Stimulated activated CD4-positive, alpha-beta T cell treated with anti-CD3 and anti-CD28 coated beads, TNF-alpha, amount 100 ng/mL, for 24 hours (primary cell): ENCODE measurements at regions not wholly inside any gene's neighbourhood (a gene's known extent, or its start where the extent isn't known, plus 50 kb on each side); places are given as distances from the start of the nearest gene placed in this dataset.
"Not testable (repeated sequence)": the region's sequence is repeated elsewhere in the genome, so short reads cannot be mapped to it uniquely, and the experiment has no call there.

Experiments used
- DNase-seq, 3 experiments: peaks; one replicate each; pipeline ENCODE4 v3.0.0-alpha.2; 2020; ENCODE audit warnings: low read depth in 3 of 3

DNA sequence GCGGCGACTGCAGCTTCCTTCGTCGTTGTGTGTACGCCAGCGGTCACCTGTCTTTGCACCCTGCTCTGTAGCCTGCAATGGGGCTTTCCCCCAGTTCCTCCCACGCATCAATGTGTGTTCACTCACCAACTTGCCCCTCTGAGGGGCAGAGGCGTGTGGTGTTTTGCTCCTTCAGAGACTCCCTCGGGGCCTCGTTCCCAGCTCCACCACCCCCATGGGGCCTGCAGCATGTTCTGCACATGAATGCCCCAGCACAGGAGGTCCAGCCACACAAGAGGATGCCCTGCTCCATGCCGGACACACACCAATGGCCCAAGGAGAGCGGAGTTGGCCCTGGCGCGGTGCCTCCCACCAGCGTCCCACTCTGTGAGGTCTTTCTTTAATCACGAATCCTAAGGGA is 196.8 kb downstream of the BANP start:
- not testable (repeated sequence) for DNase-seq

DNA sequence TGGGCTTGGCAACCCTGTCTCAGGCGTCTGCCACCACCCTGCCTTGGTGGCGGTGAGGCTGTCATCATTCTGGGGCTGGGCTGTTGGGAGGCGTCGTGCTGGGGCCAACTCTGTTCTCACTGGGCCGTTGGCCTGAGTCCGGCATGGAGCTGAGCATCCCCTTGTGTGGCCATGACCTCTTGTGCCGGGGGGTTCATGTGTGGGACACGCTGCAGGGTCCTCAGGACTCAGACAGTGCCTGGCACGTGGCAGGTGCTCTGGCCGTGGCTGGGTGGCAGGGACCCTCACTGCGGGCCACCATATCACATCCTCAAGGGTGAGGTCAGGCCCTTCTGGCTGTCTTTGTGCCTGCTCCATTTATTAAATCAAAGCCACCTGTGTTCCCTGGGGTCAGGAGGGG is 197.4 kb downstream of the BANP start:
- DNase-seq, result not testable (repeated sequence)

DNA sequence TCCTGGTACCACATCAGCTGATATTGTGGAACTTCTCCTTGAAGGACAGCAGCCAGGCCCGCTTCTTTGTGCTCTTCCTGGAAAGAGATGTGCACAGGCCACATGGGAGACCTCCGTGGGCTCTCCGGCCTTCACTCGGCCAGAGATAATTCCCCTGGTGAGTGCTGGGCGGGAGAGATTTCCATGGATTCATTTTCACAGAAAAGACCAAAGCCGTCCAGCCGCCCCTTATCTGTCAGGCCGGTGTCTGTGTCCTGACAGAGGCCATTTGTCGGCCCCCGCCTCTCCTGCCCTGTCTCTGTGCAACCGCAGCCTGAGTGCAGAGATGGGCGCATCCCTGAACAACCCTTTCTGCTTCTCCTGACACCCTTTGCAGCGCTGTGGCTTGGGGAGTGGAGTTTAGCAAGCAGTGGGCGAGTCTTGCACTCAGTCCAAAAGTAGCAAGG is 197.9 kb downstream of the BANP start:
- DNase-seq, result not testable (repeated sequence)

DNA sequence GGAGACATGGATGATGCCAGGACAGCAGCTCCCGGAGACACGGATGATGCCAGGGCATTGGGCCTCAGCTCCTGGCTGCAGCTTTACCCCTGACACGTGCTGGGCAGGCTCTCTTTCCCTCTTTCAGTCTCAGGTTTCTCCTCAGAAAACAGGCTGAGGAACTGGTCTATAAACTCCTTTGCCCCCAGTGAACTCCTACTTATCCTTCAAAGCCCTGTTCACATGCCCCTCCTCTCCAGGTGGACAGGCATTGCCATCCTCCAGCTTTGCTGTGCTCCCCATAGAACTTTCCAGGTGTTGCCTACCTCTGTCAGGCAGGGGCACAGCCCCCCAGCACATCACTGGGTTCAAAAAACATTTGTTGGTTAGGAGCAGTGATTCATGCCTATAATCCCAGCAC is 198.4 kb downstream of the BANP start:
- DNase-seq, result not testable (repeated sequence)

DNA sequence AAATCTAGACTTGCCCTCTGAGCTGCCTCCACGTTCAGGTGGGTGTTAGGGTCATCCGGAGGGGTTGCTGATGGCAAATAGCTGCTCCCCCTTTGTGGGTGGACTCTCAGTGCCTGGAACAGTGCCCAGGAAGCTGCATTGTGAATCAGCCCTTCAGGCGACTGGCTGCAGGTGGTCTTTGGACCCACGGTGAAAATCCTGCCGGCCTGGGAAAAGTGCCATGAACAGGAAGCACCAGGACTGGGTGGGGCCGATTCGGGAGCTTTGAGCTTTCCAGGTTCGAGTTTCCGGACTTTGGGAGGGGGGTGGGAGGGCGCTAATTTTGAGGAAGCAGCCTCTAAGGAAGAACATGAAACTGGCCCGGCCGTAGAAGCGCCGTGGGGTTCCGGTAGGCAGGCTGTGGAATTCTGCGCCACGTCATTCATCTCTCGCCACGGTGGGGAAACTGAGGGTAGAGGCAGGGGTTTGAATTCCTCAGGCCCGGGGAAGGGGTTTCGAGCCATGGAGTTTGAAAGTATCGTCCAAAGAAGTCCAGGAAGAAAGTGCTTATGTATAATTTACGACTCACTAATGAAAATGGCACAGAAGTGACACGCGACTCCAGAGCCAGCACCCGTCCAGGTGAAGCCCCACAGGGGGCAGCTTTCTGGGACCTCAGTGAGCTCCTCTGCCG is 199.4 kb downstream of the BANP start:
- not testable (repeated sequence) for DNase-seq

DNA sequence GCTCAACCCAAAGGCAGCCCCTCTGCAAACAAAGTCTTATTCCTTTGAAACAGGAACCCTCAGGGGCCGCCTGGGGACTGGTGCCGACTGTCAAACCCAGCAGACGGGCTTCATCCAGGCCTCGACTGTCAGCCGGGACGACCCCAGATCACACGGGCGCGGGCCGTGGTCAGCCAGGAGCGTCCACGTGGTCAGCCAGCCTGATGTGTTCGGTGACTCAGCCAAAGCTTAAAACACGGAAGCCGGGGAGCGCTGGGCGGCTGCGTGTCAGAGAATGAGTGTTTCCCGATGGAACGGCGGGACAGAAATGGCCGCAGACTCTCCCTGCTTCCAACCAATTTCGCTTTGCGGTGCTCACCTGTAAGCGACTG is 199.9 kb downstream of the BANP start:
- DNase-seq, result not testable (repeated sequence)

DNA sequence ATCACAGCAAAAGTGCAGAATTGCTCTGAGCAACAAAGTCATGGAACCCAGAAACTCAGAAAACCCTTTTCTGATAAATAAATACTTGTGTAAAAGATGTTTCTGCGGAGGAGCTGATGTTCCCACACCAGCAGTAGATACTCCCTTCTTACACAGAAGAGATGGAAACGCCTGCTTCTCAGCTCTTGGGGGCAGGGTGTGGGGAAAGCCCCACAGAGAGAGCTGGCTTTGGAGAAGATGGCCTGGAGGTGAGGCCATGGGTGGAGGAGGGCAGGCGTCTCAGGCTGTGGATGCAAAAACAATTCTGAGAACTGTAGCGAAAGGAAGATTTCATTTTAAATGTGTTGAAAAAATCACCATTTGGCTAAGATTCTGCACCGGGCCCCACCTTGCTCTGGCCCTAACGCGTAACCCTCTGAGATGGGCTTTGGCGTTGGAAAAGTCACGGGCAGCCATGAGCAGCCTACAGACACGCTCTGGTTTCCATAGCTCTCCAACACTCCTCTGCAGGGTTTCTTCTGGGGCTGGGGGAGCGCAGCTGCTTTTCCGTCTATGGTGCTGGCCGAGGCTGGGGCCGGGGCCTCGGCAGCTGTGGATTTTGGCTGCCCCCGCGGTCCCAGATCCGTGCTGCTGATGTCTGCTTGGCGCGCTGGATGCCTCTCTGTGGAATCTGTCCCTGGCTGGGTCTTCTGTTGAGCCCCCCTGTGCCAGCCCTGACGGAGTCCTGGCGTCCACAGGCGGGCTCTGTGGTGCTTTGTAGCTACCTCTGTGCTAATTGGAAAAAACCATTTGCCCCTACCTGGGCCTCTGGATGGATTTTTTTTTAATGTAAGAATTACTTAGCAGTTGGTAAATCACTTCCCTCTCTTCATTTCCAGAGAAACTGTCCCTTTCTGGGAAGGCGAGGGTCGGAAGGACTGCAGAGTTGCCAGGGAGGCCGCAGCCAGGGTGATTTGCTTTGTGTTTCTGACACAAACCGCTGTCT is 200.9 kb downstream of the BANP start:
- DNase-seq, result not testable (repeated sequence)

DNA sequence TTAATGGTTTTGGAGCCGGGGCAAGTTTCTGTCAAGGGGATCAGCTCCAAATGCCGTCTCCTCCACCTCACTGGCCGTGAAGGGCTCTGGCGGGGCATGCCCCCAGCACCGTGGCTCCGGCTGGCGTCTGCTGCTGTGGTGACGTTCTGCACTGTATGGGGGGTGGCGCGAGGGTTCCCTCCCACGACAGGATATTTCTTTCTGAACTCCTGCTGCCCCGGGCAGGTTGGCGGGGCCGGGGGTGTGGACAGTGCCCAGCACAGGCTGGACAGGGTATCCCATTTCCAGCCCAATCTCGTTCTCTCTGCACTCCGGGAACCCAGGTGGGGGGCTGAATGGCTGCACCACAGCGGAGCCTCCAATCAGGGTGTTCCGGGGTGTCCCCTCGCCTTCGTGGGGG is 201.6 kb downstream of the BANP start:
- not testable (repeated sequence) for DNase-seq

DNA sequence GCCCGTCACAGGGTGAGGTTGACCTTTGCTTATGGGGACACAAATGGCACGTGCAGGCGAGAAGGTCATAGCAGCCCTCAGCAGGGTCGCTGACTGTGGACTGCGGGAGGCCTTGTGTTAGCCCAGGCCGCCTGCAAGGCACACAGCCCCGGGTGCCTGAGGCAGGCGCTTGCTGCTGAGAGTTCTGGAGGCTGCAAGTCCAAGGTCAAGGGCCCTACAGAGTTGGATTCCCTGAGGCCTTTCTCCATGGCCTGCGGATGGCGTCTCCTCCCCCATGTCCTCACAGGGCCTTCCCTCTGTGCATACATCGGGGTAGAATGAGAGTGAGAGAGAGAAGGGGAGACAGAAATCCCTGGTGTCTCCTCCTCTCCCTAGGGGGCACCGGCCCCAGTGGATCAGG is 202.3 kb downstream of the BANP start:
- not testable (repeated sequence) for DNase-seq

DNA sequence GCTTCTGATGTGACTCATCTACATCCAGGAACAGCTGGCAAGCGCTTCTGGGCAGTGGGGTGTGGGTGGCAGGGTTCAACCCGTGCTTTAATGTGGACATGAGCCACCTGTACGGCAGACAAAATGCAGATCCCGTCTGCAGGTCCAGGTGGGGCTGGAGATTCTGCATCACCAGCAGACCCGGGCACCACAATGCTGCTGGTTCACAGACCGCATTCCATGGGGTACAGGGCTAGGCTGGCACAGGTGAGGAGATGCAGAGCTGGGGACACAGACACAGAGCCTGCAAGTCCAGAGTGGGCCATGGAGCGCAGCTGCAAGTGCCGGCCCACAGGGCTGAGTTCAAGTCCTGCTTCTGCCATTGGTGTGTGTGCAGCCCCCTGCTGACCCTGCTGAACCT is 203.7 kb downstream of the BANP start:
- not testable (repeated sequence) for DNase-seq

DNA sequence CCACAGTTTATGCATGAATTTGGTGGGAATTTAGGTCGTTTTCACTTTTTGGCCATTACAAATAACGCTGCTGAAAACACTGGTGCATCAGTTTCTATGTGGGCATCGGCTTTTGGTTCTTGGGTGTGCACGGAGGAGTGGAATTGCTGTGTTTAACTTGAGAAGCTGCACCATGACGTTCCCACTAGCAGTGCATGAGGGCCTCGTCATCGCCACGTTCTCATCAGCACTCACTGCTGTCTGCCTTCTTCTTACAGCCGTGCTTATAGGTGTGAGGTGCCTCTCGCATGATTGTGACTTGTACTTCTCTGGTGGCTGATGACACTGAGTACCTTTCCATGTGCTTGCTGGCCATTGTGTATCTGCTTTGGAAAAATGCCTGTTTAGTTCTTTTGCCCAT is 204.4 kb downstream of the BANP start:
- DNase-seq, result not testable (repeated sequence)

DNA sequence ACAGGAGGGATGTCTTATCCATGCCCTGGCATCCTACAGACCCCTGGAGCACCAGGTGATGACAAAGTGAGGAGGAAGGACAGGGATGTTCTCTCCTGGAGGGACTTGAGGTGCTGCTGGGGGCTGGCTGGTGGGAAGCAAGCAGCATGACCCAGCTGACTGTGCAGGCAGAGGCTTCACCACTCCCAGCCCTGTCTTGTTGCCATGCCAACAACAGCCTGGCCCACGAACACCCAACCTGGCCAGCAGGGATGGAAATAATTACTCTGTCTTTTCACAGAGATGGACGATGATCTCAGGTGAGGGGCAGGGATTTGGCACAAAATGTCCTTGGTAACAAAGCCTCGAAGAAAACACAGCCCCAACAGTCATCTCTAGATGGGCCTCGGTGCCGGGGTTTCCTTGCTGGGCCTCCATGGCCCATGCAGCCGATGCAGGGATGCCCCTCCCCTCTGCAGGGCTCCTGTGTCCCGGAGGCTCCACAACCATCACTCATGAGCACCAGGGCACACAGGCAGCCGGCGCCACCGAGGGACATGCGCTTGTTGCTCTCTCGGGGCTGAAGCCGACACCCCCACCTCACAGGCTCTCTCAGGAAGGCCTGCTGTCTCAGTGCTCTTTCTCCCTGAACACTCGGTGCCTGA is 205.5 kb downstream of the BANP start:
- DNase-seq, result not testable (repeated sequence)

DNA sequence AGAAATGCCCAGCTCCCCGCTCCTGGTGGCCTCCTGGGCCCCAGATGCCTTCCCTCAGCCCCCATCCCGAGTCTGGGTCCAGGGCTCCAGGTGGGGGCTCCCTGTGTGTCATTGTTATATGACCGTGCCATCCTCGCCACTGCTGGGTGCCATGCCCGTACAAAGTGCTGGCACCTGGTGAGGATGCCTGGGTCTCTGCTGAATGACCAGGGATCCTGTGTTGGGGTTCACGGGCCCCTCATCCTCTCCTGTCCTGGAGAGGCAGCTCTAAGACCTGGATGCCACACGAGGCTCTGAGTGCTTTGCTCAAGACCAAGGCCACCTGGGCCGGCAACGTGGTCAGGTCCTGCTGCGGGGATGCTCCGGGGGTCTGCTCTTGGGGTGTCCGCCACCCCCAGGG is 206.5 kb downstream of the BANP start:
- DNase-seq, result not testable (repeated sequence)

DNA sequence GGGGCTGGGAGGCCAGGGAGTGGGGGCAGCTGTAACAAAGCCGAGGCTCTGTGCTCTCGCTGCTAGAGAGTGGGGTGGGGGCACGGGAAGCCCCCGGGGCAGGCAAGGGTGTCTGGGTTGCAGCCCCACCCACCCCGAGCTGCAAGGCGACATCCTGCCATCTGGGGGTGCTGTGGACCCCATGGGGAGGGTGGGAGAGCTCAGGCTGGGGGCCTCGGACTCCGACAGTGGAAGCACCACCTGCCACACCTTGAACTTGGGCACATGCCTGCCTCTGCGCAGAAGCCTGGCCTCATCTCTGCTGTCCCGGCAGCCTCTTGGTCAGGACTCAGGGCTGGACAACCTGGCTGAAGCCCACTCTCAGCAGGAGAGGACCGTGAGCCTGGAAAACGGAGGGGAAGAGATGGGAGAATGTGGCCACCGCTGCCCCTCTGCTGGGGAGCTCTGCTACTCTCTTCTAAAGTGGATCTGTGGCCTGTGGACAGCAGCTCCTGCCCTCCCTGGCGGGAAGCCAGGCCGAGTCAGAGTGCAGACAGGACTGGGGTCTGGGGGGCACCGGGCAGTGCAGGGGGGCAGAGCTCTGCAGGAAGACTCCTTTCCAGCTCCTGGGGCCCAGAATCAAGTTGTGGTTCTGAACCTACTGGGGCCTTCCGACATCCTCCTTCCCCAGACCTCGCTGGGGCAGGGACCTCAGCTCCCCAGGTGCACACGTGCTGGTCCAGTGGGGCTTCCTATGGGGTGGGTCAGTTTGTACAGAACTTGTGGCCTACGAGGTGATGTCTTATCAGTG is 207.2 kb downstream of the BANP start:
- DNase-seq, result not testable (repeated sequence)

DNA sequence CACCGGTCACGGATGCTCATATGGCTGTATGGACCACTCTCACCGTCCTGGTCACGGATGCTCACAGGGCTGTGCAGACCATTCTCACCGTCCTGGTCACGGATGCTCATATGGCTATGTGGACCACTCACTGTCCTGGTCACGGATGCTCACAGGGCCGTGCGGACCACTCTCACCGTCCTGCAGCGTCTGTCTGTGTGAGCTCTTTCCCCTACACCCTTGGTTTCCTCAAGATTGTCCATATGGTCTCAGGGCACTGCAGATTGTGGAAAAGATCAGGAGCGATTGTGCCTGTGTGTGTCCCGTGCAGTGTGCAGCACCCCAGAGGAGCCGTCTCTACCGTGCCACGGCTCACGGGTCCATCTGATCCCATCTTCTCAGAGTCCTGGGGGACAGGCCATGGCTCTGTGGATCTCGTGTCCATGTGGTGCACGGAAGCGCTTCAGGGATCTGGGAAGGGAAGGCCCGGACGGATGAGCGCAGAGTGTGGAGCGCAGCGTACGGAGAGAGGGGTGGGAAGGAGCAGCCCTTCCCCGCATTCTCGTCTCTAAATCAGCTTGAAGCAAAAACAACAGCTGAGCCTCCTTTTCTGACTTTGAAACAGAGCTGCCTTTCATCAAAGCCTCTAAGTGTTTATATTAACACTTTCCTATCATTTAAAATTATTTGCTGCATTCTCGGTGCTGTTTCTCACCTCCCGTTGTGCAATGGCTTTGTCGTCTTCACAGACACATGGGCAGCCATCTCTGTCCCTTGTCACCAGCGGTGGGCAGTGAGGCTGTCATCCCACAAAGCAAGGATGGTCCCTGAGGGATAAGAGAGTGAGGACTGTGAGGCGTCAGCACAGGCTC is 208.0 kb downstream of the BANP start:
- not testable (repeated sequence) for DNase-seq

DNA sequence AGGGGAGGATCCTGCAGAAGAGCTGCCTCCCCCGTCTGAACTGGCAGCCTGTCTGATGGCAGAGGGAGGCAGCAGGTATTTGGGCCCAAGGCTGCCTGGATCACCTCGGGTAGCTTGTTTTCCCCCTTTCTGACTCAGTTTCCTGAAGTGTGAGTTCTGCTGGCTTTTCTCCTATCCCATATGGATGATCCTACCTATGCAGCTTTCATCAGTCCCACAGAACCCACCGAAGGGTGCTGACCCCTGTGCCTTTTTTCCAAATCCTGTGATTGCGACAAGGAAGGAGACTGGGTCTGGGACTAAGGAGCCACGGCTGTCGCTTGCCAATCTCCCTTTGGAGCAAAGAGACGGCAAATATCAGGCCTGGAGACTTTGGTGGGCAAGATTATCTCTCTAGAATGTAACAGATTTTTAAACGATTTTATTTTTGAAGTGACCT is 208.7 kb downstream of the BANP start:
- DNase-seq, result not testable (repeated sequence)

DNA sequence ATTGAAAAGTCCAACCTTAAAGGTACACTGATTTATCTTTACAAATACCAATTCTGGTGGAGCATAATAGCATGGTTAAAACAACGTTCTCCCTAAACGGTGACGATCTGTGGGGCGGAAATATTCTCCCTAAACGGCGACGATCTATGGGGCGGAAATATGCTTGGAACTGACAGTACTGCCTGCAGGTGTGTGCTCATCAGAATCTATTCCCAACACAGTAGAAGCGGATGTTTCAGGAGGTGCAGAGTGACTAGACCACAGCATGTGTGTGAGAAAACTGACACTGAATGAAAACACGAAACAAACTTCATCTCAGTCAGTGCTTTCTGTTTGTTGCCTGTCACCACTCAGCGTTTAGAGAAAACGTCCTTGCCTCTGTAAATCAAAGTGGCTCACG is 210.0 kb downstream of the BANP start:
- not testable (repeated sequence) for DNase-seq

DNA sequence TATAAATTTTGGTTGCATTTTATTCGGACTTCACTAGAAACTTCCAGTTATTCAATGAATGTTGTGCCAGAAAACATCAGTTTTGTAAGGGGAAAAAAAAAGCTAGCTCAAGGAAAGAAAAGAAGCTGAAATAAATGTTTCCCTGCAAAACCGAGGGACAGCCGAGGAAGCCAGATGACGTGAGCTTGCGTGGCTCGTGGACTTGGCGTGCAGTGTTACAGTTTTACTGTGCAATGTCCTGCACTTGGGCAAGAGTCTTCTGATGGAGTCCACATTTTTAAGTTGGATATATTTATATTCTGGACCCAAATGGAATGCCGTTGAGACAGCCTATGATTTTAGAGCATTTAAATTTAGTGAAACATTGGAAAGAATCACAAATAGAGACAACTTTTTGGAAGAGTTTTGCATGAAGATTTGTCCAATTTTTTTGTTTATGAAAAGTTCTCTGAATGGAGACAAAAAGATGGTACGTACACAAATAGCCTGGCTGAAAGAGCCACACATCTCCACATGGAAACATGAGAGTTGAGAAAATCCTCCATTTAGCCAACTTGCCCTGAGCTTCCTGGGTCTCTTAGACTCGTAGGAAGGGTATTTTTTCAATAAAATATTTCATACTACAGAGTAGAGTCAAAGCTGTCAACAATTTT is 210.5 kb downstream of the BANP start:
- not testable (repeated sequence) for DNase-seq

DNA sequence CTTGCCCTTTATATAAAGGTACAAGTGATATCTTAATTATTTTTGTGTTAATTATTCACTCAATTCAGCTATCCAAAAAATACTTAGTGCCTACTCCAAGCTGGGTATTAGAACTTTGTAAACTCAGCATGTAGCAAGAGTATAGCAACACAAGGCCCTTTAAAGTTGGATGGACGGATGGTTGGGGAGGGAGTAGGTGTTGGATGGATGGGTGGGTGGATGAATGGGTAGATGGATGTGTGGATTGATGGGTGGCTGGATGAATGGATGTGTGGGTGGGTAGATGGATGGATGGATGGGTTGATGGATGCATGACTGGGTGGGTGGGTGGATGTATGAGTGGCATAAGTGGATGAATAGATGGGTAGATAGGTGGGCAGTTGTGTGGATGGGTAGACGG is 211.5 kb downstream of the BANP start:
- DNase-seq, result not testable (repeated sequence)
